NCI-H510A treated with DMSO at 0.1 percent for 48 hours (cell line): ENCODE measurements at regions not wholly inside any gene's neighbourhood (a gene's known extent, or its start where the extent isn't known, plus 50 kb on each side); places are given as distances from the start of the nearest gene placed in this dataset.
"Not testable (repeated sequence)": the region's sequence is repeated elsewhere in the genome, so short reads cannot be mapped to it uniquely, and the experiment has no call there.

Experiments used
- DNase-seq: peaks from one replicate; lab custom pipeline; 2025; lab: John Stamatoyannopoulos, UW

- DNase-seq = no peak
Observed at GRCh38 chr4:12932203-12932788, 551.8 kb downstream of the RAB28 start.

DNA sequence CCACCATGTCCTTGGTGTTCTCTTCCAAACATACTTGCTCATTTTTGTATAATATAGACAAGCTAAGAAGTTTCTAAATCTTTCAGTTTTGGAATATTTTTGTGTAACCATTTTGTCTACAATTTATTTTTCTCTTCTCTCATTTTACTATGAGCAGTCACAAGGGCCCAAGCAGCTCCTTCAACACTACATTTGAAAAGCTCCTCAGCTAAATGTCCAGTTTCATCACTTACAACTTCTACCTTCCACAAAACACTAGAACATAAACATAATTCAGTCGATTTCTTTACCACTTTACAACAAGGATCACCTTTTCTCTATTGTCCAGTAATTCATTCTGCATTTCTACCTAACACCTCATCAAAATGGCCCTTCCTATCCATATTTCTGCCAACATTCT, 554.4 kb downstream of the RAB28 start:
- DNase-seq = no peak

DNA sequence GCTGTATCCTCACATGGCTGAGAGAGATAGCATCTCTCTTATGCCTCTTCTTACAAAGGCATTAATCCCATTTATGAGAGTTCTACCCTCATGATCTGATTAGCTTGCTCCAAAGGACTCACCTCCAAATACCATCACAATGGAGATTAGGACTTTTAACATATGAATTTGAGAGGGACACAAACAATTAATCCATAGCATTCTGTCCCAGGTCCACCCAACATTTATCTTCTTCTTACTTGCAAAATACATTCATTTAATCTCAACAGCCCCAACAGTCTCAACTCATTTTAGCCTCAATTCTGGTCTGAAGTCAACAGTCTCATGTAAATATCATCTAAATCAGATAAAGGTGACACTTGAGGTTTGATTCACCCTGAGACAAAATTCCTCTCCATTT, 555.4 kb downstream of the RAB28 start:
- DNase-seq = no peak

- DNase-seq = peak; percentile 32
Observed at GRCh38 chr4:12926189-12927066, 557.7 kb downstream of the RAB28 start.

DNA sequence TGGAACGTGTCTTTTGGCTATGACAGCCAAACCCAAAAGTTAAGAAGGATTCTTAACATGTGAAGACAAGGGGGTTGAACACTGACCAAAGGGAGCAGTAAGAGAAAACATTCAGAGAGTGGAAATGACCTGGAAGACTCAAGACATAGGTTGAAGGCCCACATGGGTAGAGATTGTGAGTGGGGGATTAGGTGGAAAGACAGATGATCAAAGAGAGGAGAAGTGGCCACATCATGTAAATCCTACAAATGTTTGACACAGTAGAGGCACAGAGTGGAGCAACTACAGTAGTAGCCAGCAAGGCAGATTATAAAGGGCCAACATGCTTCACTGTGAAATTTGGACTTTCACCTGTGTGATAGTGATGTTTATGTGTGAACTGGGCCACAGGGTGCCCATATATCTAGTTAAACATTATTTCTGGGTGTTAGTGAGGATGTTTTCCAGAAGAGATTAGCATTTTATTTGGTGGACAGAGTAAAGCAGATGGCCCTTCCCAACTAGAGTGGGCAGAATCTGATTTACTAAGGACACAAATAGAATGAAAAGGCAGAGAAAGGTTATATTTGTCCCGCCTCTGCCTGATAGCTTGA, 559.3 kb downstream of the RAB28 start:
- DNase-seq = no peak

- DNase-seq = peak; percentile 45
Observed at GRCh38 chr4:12924253-12924652, 559.9 kb downstream of the RAB28 start.

GRCh38 chr4:12912896-12913418, 571.2 kb downstream of the RAB28 start:
- DNase-seq = no peak

GRCh38 chr4:12911750-12912358, 572.3 kb downstream of the RAB28 start:
- no peak for DNase-seq

DNA sequence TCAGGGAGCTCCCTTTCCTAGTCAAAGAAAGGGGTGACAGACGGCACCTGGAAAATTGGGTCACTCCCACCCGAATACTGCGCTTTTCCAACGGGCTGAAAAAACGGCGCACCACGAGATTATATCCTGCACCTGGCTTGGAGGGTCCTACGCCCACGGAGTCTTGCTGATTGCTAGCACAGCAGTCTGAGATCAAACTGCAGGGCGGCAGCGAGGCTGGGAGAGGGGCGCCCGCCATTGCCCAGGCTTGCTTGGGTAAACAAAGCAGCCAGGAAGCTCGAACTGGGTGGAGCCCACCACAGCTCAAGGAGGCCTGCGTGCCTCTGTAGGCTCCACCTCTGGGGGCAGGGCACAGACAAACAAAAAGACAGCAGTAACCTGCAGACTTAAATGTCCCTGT, 580.5 kb downstream of the RAB28 start:
- DNase-seq = not testable (repeated sequence)

DNA sequence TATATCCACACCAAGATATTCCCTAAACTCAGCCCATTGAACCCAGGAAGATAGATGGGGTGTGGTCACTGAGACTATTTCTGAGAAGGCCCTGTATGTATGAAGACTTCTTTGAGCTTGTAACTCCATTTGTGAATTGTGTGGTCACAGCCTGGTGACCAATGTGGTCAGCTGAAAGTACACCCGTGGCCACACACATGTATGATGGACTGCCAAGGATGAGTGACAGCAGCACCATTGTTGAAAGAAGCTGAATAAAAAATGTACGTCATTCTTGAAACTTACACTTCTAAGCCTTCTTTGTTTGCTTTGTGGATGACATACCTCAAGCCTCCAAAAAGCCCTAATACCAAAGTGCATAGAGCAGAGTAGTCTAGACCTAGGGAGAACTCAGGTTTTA, 581.4 kb downstream of the RAB28 start:
- DNase-seq = no peak

GRCh38 chr4:12897954-12898353, 586.2 kb downstream of the RAB28 start:
- DNase-seq = no peak

DNA sequence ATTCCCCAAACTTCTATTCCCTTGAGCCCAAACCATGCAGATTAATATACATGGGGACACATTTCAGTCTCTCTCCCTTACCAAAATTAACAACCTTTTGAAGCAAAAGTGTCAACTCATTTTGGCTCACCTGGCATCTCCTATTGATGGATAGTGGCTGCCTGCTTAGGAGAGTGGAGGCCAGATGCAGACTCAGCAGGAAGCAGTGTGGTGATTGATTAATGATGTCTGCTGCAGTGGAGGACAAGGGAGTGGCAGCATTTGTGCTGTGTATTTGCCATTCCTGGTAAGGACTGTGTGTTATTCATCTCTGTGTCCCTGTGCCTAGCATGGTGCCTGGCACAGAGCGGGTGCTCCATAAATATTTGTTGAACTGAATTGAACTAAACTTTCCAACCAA, 590.1 kb downstream of the RAB28 start:
- DNase-seq = no peak

DNA sequence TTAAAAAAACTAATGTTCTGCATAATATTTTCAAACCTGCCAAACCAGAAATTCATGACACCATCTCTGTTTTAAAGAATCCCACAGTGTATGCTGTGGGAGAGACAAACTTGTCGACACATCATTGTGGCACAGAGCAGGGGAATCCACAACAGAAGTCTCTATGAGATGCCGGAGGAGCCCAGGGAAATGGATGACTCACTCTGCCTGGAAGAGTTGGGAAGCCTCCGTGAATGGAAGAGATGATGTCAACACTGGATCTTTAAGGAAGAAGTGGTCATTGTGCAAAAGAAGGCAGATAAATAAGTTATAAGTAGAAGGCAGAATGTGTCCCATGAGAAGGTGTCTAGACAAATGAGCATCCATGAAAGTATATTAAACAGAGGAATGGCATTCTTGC, 595.1 kb downstream of the RAB28 start:
- no peak for DNase-seq

DNA sequence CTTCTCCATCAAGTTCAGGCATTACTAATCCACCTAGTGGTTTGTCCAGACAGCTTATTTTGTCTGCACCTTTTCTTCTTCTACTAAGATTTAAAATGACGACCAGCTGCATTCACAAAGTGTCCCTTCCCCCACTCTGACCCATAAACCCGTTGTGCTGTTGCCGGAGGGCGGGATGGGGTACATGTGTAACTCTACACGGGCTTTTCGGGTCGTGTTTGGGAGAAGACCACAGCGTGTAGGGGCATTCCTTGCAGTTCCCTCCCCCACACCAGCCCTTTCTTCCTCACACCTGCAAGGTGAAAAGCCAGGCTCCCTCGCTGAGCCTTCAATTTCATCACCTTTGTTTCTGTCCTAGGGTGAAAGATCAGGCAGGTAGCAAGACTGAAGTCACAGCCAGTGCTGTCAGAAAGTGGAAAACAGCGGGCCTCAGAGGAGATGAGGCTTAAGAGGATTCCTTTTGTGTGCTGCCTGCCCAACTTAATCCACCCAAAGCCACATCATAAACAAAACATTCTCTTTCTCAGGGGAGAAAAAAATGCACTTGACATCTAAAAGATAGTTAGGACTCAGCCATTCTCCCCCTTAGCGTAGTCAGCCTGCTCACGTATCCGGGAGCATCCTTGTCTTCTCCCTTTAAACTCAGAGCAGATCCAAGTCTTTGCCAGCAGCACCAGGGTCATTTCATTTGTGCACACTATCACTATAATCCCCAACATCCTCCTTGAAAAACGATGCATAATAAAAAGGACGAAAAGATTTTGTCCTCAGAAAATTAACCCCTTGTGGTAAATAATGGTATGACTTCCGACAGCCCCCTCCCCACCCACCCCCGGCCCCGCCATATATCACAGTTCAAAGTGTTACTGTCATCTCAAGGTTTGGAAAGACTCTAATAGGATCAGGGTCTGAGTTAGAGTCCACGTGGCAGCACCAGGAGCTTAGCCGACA, 599.0 kb downstream of the RAB28 start:
- DNase-seq = no peak

- no peak for DNase-seq
Observed at GRCh38 chr4:12881945-12882584, 602.1 kb downstream of the RAB28 start.

DNA sequence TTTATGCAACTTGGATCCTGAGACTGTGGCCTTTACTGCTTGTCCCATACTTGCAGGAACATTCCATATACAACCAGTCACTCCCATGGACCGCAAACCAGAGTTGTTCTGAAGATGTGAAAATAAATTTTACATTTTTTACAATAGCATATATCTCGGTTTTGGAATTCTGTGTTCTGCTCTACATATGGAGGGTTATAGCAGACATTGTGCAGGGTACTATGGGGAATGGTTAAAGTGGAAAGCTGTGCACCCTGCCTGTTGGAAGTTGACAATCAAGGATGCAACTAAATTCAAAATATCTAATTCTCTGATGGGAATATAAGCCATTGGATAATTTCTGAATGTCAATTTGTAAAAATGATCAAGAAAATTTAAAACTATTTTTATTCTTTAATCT, 603.3 kb downstream of the RAB28 start:
- no peak for DNase-seq

GRCh38 chr4:12879496-12879895, 604.6 kb downstream of the RAB28 start:
- DNase-seq = no peak

DNA sequence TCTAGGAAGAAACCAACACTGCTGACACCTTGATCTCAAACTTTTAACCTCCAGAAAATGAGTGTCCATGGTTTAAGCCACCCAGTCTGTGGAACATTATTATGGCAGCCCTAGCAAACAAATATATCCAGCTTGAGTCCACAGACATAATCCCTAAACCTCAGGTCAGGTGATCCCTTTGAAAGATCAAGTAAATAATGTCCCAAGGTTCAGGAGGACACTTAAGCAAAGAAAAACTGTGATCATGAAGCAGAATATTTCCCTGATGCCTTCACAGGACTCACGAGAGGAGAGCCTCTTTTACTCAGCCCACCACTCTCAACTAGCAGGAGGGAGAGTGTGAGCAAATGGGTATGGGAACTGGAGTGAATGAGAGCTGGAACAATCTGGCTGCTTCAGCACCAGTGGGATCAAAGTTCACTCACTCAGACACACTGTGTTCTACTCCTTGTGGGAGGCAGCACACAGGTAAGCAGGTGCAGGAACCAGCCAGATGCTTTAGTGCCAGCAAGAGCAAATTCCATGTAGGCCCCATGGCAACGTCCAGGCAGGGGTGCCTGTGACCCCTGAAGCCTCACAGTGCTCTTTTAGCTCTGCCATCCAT, 608.4 kb downstream of the RAB28 start:
- no peak for DNase-seq

DNA sequence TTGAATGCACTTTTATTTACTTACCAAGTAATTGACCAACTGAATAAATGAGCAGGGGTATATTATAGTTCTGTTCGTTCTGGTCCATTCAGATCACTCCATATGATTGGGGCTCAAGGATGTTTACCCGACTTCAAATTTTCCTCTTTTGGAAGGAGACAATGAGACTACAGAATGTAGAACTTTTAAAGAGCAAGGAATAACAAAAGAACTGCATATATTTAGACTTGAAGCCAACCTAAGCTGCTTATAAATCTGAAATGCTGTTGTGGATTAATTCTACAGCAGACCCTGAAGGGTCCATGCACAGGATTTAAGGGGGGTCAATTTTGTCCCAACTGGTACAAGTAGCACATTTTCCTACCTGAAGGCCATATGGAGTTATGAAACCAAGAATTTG, 610.8 kb downstream of the RAB28 start:
- no peak for DNase-seq

- peak; percentile 9 for DNase-seq
Observed at GRCh38 chr4:12861422-12861821, 622.7 kb downstream of the RAB28 start.
